SH-SY5Y (cell line): ENCODE measurements at regions not wholly inside any gene's neighbourhood (a gene's known extent, or its start where the extent isn't known, plus 50 kb on each side); places are given as distances from the start of the nearest gene placed in this dataset.

Experiments
- GATA2 ChIP-seq: IDR thresholded peaks from 2 replicates; pipeline ENCODE4 v1.6.1; 2011; ENCODE audit warnings: mild to moderate bottlenecking, low read depth, low read length
- GATA3 ChIP-seq: IDR thresholded peaks from 2 replicates; pipeline ENCODE4 v1.6.1; 2011; ENCODE audit warnings: low read depth, mild to moderate bottlenecking, low read length, moderate library complexity

GRCh38 chr7:119996634-119997033, 276.3 kb upstream of the KCND2 start:
- TF ChIP-seq GATA2 (no peak), GATA3 (no peak)
